ENCODE measurements at regions not wholly inside any gene's neighbourhood (a gene's known extent, or its start where the extent isn't known, plus 50 kb on each side); places are given as distances from the start of the nearest gene placed in this dataset.

DNA sequence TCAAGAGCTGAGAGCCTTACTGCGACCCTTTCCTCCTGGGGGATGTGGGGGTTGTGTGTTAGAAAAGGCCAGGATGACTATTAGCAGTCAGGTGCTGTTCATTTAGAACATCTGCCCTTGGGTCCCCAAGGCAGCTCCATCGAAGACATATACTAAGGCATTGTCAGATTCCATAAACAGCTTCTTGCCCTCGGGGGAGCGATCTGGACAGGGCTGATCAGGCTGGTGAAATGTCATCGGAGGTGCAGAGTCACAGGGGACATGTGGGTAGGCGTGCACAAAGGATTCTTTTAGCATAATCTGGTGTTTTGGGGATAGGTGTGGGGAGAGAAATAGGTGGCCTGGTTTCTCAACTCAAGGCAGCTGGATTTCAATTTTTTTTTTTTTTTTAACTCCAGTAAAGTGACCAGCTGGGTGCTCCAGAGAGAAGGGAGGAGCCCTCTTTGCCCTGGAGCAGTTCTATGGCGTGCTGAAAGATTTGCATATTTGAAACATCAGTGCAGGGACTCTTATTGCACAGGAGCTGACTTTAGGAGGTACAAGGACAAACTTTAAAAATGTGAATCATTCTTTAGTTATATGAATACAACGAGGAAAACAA, 160.1 kb downstream of the SUDS3 start:
- no peak overlapping the region for H3K4me3 ChIP-seq (ENCODE audit: extremely low read depth in 1 of 4, insufficient read depth in 2 of 4, low read depth in 3 of 4, low read length in 4 of 4)
- H3K23me2 ChIP-seq (ENCODE audit: low read depth, low read length) = no peaks in the 10 kb centered on the region
- peak overlapping the region; percentile 78 for H4K91ac ChIP-seq (replicated peaks; ENCODE audit: insufficient read length, low read length)
- TF ChIP-seq FOSL1 (IDR thresholded peaks at IDR 0.05; ENCODE audit: insufficient read depth, low read depth, low read length) = no peak
- no peak for TF ChIP-seq BRCA1 (IDR thresholded peaks at IDR 0.05; ENCODE audit: low read depth, low read length)
- TF ChIP-seq KDM1A (IDR thresholded peaks at IDR 0.05; ENCODE audit: borderline replicate concordance, low read length) = no peak
- TF ChIP-seq TCF12 (IDR thresholded peaks at IDR 0.05; ENCODE audit: low read depth, low read length) = no peak
- TF ChIP-seq TEAD4 (IDR thresholded peaks at IDR 0.05; ENCODE audit: low read depth, low read length) = no peak
- TF ChIP-seq ZNF274 (IDR thresholded peaks at IDR 0.05; ENCODE audit: borderline replicate concordance, extremely low read depth, low read length) = no peak
- no peak for TF ChIP-seq CREB1 (IDR thresholded peaks at IDR 0.05)
- no peak for TF ChIP-seq RAD21 (IDR thresholded peaks at IDR 0.05 in 1 of 2, conservative IDR thresholded peaks at IDR 0.05 in 1 of 2; ENCODE audit: low read depth in 2 of 2, low read length in 2 of 2)
- no peak for TF ChIP-seq HDAC6 (IDR thresholded peaks at IDR 0.05; ENCODE audit: low read depth, low read length)
- no peak for TF ChIP-seq CBX8 (IDR thresholded peaks at IDR 0.05; ENCODE audit: borderline replicate concordance, low read depth, low read length)
- TF ChIP-seq RXRA (IDR thresholded peaks at IDR 0.05; ENCODE audit: insufficient read depth, low read depth, low read length) = no peak
- peak overlapping the region; percentile 78; the same call in 1 of the 2 replicates for H2BK12ac ChIP-seq (ENCODE audit: low read depth, low read length)
- peak overlapping the region; percentile 98 for H2BK20ac ChIP-seq (ENCODE audit: low read length)
- H3K36me3 ChIP-seq (ENCODE audit: control insufficient read depth in 2 of 4, insufficient read depth in 4 of 4, low read length in 3 of 4) = no peaks in the 10 kb centered on the region
- ChIA-PET POLR2A (ENCODE audit: partially characterized antibody) (interaction anchor here (0.9 to 2.1 kb wide), 3 partner anchors 18 to 64 kb away, joined by 3 to 6 read pairs (median 4); no protein-coding TSS in a partner anchor), CTCF (ENCODE audit: partially characterized antibody) (interaction anchor here (1.0 to 1.4 kb wide), 4 partner anchors 13 to 908 kb away, joined by 3 to 5 read pairs (median 3); no protein-coding TSS in a partner anchor)
- H3K79me1 ChIP-seq (ENCODE audit: low read depth, low read length) = no peaks in the 10 kb centered on the region
- H4K20me1 ChIP-seq (replicated peaks in 1 of 2; ENCODE audit: control insufficient read depth in 1 of 2, insufficient read depth in 2 of 2, low read length in 2 of 2) = no peaks in the 10 kb centered on the region
- no peak overlapping the region for H3K27ac ChIP-seq (ENCODE audit: low read depth, low read length)
- H3K9ac ChIP-seq (replicated peaks in 1 of 4; ENCODE audit: extremely low read depth in 1 of 4, low read depth in 3 of 4, low read length in 3 of 4) = no peak overlapping the region
- 81% methylated on average over 8 of the region's 8 CpGs; no CpG with 5 or more reads in 1 of the 2 experiments for WGBS, 2 experiments (ENCODE audit: extremely low coverage in 1 of 2, insufficient coverage in 1 of 2, insufficient read length in 1 of 2, insufficient replicate concordance in 2 of 2, low coverage in 1 of 2, low lambda C conversion rate in 2 of 2, missing lambda C conversion rate in 1 of 2)
- peak overlapping the region; percentile 34 for H3K18ac ChIP-seq (ENCODE audit: extremely low read depth, low read length)
- H3K4me2 ChIP-seq (ENCODE audit: insufficient read depth in 1 of 2, low read depth in 2 of 2, low read length in 2 of 2) = no peak overlapping the region
- FAIRE-seq (no peak), DNase-seq (ENCODE audit: low read depth in 1 of 2, low spot score in 2 of 2) (no peak)
- H2BK120ac ChIP-seq (replicated peaks; ENCODE audit: low read depth, low read length) = peak overlapping the region; percentile 77
- no peak overlapping the region for H4K5ac ChIP-seq (ENCODE audit: insufficient read length, low read depth, low read length)
- peak overlapping the region; percentile 60; the same call in 1 of the 2 replicates for H2AK5ac ChIP-seq (ENCODE audit: low read depth, low read length)
- H3K56ac ChIP-seq (replicated peaks; ENCODE audit: insufficient read length, low read depth, low read length) = no peak overlapping the region
- no peak overlapping the region for H3K23ac ChIP-seq (ENCODE audit: insufficient read length)
- H3K79me2 ChIP-seq (ENCODE audit: control insufficient read depth in 1 of 2, insufficient read depth in 2 of 2, low read length in 2 of 2) = no peaks in the 10 kb centered on the region
- H3K4me1 ChIP-seq (replicated peaks in 1 of 4; ENCODE audit: control insufficient read depth in 3 of 4, insufficient read depth in 4 of 4, low read length in 3 of 4) = peaks cover 6 to 19% (median 12%) of the 10 kb centered on the region in 4 experiments
- H4K8ac ChIP-seq (ENCODE audit: extremely low read depth, insufficient read depth, low read length) = no peak overlapping the region
- H3K27me3 ChIP-seq (replicated peaks in 1 of 4; ENCODE audit: control insufficient read depth in 3 of 4, extremely low read depth in 1 of 4, insufficient read depth in 3 of 4, low read length in 3 of 4) = no peaks in the 10 kb centered on the region
- peak overlapping the region; percentile 96; the same call in 1 of the 2 replicates for H2BK5ac ChIP-seq (ENCODE audit: low read depth, low read length)
- no peak overlapping the region for H2AFZ ChIP-seq (ENCODE audit: low read length)
- peak overlapping the region; percentile 63 for H3K4ac ChIP-seq (replicated peaks; ENCODE audit: insufficient read length, low read depth, low read length)
- no peak overlapping the region for H3K14ac ChIP-seq (ENCODE audit: insufficient read length)
- no peaks in the 10 kb centered on the region for H3K9me3 ChIP-seq (ENCODE audit: insufficient read depth in 2 of 2, low read depth in 1 of 2, low read length in 1 of 2)
- no peak overlapping the region for H2BK15ac ChIP-seq (ENCODE audit: low read length)
